GM21619 (cell line): ENCODE measurements at regions not wholly inside any gene's neighbourhood (a gene's known extent, or its start where the extent isn't known, plus 50 kb on each side); places are given as distances from the start of the nearest gene placed in this dataset.

Experiments
- ATAC-seq: cut with Tn5 transposase; IDR thresholded peaks from one replicate; pipeline ENCODE4 v1.9.1; 2021; ENCODE audit not compliant: unreplicated experiment

- ATAC-seq, result no peak
Measured at GRCh38 chr3:182190056-182190455, 478.3 kb downstream of the SOX2 start.

DNA sequence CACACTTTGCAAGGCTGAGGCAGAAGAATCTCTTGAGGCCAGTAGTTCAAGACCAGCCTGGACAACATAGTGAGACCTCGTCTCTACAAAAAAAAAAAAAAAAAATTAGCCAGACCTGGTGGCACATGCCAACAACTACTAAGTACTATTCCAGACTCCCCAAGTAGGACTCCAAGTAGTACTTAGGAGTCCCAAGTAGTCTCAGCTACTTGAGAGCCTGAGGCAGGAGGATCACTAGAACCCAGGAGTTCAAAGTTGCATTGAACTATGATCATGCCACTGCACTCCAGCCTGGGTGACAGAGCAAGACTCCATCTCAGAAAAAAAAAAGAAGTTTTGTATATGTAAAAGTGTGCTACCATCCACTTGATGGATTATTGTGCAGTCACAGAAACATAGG, 486.6 kb downstream of the SOX2 start:
- no peak for ATAC-seq

GRCh38 chr3:182201456-182202168, 489.9 kb downstream of the SOX2 start:
- ATAC-seq, result no peak

DNA sequence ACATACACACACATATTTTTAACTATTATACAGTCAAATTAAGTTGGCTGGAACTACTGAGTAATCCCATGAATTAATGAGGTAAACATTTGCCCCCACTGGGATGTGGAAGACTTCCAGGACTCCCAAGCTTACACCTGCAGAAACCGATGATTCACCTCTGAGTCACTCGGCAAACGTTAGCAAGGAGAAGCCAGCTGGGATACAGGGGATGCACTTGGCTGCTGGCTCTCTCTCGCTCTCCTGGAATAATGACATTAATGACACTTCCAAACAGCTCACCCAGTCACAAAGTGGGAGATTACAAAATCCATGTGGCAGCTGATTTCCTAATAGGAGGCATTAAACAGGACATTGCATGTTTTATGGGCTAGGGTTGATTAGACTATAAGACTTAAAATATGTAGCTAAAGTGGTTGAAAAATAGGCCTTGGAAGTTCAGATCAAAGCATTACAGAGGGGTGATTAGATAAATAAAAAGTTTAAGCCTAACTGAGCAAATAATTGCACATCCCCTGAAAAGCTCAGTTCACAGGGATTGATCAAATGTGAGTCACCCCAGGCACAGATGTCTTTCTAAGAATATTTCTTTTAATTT, 500.9 kb downstream of the SOX2 start:
- ATAC-seq, result no peak

- ATAC-seq, result no peak
Measured at GRCh38 chr3:182214416-182214815, 502.7 kb downstream of the SOX2 start.

DNA sequence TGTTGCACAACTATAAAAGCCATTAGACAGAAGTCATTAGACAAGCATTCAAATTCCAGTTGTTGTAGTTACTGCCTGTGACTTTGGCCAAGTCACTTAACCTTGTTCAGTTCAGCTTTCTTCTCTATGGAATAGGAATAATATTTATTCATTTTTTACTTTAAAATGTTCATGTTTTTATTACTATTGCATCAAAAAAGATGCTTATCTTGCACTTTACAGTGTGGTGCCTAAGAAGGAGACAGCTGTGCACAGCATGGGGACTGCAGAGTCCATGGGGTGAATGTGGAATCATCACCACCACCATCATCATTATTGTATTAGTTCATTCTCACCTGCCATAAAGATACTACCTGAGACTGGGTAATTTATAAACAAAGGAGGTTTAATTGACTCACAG, 504.2 kb downstream of the SOX2 start:
- ATAC-seq, result no peak

- no peak for ATAC-seq
Measured at GRCh38 chr3:182216311-182216970, 504.7 kb downstream of the SOX2 start.

GRCh38 chr3:182220013-182220412, 508.3 kb downstream of the SOX2 start:
- ATAC-seq, result no peak

DNA sequence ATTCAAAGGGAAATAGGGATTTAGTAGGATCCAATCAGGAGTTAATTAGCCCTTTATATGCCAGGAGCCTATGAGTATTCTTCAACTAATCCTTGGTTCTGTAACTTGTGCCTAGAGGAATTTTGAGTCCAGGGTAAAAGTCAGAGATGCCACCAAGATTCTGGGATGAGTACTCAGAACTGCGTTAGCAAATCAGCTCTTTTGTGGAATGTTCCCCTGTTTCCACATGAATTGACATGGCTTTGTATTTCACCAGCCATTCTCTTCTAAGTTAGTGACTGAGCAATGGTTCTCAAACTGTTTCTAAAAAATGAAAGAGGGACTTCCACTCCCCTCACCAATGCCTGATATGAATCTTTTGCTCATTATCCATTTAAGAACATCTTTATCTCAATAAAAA, 508.7 kb downstream of the SOX2 start:
- no peak for ATAC-seq

DNA sequence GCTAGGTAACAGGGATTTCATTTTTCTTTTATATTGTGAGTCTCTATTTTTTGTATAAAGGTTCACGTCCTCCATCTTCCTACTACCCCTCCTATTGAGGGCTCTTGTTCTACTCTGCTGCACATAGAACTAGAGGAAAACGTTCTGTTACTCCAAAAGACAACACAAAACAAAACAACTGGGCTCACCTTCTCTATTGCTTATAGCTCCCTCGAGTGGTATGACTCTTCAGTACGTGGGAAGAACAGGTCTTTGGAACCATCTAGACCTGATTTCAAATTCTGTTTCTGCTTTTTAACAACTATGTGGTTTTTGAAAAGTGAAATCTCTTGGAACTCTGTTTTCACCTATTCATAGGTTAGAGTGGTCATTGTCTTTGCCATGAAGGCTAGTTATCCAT, 515.3 kb downstream of the SOX2 start:
- no peak for ATAC-seq

DNA sequence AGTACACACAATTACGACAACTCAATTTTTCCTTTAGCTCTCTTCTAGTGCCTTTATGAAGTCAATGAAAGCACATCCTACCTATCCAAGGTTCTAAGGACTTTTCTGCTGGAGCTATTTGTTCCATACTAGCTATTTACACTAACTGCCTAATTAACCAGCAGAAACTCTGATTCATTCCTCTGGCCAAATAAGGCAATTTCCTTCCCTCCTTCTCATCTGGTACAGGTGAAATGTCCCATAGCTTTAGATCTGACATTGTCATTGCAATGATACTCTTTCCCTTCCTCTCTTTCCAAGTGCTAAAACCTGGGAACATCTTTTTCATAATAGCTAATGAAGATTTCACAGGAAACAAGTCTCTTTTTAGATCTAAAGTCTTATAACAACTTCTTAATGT, 521.7 kb downstream of the SOX2 start:
- no peak for ATAC-seq

- ATAC-seq, result no peak
Measured at GRCh38 chr3:182233957-182234356, 522.2 kb downstream of the SOX2 start.

DNA sequence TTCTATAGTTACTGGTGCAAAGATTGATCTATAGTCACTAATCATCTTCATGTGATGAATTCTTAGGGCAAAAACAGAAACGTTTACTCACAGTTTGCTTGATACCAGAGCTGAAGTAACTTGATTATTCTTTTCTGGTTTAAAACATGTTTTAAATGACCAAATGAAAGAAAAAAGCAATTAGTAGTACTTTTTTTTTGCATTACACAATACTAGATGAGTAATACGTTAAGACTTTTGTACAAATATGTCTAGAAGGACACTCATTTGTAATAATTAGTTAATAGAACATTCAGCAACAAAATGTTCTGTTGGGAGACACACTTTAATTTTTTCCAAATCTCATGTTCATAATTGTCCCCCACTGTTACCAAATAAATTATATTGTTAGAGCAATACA, 523.2 kb downstream of the SOX2 start:
- no peak for ATAC-seq

DNA sequence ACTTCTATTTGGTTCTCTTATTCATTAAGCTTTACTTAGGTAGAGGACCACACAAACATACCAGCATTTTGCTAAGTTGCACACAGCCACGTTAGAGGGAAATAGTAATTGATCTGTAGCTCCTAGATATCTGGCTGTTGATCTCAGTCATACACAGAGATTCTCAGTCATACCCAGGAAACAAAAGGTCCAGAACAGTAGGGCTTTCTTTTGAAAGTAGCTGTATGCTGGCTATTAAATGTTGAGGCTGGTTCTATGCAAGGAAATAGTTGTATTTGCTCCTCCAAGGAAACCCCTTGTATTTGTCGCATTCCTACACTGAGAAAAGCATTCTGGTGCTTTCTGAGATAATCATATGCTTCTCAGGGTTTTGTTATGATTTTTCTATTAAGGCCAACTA, 523.8 kb downstream of the SOX2 start:
- no peak for ATAC-seq

GRCh38 chr3:182238126-182238525, 526.4 kb downstream of the SOX2 start:
- ATAC-seq, result no peak

GRCh38 chr3:182239316-182239715, 527.6 kb downstream of the SOX2 start:
- ATAC-seq, result no peak

GRCh38 chr3:182240474-182240873, 528.7 kb downstream of the SOX2 start:
- ATAC-seq, result no peak

GRCh38 chr3:182241196-182241765, 529.6 kb downstream of the SOX2 start:
- no peak for ATAC-seq

DNA sequence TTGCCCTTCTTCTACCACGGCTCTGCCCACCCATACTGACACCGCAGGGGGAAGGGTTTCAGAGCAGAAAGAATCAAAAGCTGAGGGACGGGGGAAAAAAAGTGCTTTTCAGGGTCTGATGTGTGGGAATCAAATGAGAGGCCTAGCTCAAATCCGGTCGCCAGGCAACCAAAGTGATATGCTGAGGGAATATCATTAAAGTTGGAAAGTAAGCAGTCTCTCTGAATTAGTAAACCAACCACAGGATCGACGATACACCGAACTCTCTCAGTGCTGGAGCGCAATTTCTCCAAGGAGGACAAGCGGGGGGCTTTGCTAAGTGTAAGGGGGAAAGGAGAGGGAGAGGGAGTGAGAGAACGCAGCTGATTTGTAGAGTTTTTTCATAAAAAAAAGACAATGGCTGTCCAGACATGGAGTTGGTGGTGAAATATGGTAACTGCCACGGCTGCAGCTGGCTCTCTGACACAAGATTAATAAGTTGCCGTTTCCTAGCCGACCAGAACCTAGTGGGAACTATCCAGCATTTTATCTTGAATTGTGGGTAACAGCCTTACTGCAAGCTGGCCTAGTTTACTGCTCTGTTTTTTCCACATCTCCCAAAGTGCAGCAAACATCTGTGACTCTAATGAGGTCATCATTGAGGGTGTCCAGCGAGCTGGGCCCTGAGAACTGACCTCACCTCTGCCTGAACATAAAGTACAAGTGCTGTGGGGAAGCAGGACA, 530.2 kb downstream of the SOX2 start:
- no peak for ATAC-seq

GRCh38 chr3:182242489-182242942, 530.8 kb downstream of the SOX2 start:
- ATAC-seq, result no peak

GRCh38 chr3:182243625-182244024, 531.9 kb downstream of the SOX2 start:
- ATAC-seq, result no peak
